DND-41 (cell line): ENCODE measurements at regions not wholly inside any gene's neighbourhood (a gene's known extent, or its start where the extent isn't known, plus 50 kb on each side); places are given as distances from the start of the nearest gene placed in this dataset.

Source experiments
- CTCF ChIP-seq: IDR thresholded peaks from 2 replicates; pipeline ENCODE4 v1.5.1; 2012; ENCODE audit warnings: borderline replicate concordance, low read length, moderate library complexity, mild to moderate bottlenecking; ENCODE audit not compliant: poor library complexity, severe bottlenecking; ENCODE audit errors: extremely low read depth
- EZH2 ChIP-seq: IDR thresholded peaks from 3 replicates; pipeline ENCODE4 v1.6.1; 2012; ENCODE audit warnings: borderline replicate concordance, low read depth, mild to moderate bottlenecking, moderate library complexity, low read length, inconsistent platforms; ENCODE audit not compliant: severe bottlenecking

DNA sequence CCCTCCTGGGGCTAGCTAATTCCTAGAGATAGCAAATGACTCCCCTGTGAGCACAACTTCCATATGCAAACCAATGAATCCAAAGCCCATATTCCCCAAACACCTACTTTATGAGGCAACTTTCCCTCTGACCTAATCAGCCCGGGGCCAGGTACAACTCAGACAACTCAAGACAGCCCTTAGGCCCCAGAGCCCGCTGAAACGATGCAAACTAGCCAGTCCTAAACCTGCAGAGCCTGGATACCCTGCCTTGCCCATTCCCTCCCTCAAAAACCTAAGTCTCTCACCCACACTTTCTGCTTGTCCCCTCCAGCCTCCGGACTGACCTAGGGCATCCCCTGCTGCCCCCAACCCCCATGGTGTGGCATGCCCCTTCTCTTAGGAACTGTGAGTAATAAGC lies 142.8 kb downstream of the ACTR3 start:
- TF ChIP-seq CTCF (no peak), EZH2 (no peak)
